Common myeloid progenitor, CD34-positive (primary cell): ENCODE measurements at regions not wholly inside any gene's neighbourhood (a gene's known extent, or its start where the extent isn't known, plus 50 kb on each side); places are given as distances from the start of the nearest gene placed in this dataset.

Experiments used
- CTCF ChIA-PET: fragments of 350-600 bp; sonication (Branson Sonifier 250); formaldehyde crosslinking; loops from one replicate; lab custom pipeline; 2021; ENCODE audit warnings: antibody characterized with exemption; lab: Charles Lee
- POLR2A ChIA-PET: fragments of 350-600 bp; sonication (Branson Sonifier 250); formaldehyde crosslinking; loops from one replicate; lab custom pipeline; 2021; ENCODE audit warnings: antibody characterized with exemption; lab: Charles Lee
- DNase-seq, 3 donors: peaks; one replicate each; pipeline versions ENCODE4 v3.0.0 to v3.0.0-alpha.2; 2013
- H3K27ac ChIP-seq, 2 experiments: 1 replicate in 1 of 2; 2 replicates in 1 of 2; pipeline ENCODE4 v1.7.0; 2013; ENCODE audit warnings: inconsistent platforms in 2 of 2, low read length in 2 of 2, mild to moderate bottlenecking in 2 of 2, low read depth in 1 of 2, moderate library complexity in 1 of 2; ENCODE audit not compliant: severe bottlenecking in 2 of 2, insufficient read depth in 1 of 2, poor library complexity in 1 of 2
- H3K27me3 ChIP-seq, 5 experiments: replicated peaks in 2 of 5; 1 replicate in 3 of 5; 2 replicates in 2 of 5; pipeline versions ENCODE4 v1.6.1 to v1.7.0; 2013; ENCODE audit warnings: low read length in 4 of 5, mild to moderate bottlenecking in 2 of 5, moderate library complexity in 2 of 5, inconsistent platforms in 1 of 5; ENCODE audit not compliant: insufficient read depth in 5 of 5, control insufficient read depth in 4 of 5
- H3K36me3 ChIP-seq, 4 experiments: 1 replicate in 2 of 4; 2 replicates in 2 of 4; pipeline versions ENCODE4 v1.6.1 to v1.7.0; 2013; ENCODE audit warnings: low read length in 3 of 4, control low read depth in 1 of 4, mild to moderate bottlenecking in 1 of 4; ENCODE audit not compliant: control insufficient read depth in 4 of 4, insufficient read depth in 4 of 4
- H3K4me1 ChIP-seq, 4 experiments: 1 replicate in 3 of 4; 2 replicates in 1 of 4; pipeline versions ENCODE4 v1.6.1 to v1.7.1; 2013; ENCODE audit warnings: low read length in 3 of 4, mild to moderate bottlenecking in 3 of 4, control low read depth in 1 of 4, inconsistent platforms in 1 of 4, moderate library complexity in 1 of 4; ENCODE audit not compliant: control insufficient read depth in 4 of 4, insufficient read depth in 4 of 4; ENCODE audit errors: control extremely low read depth in 1 of 4
- H3K4me3 ChIP-seq, 7 experiments: 1 replicate in 4 of 7; 2 replicates in 3 of 7; pipeline versions ENCODE4 v1.5.1 to v1.7.0; 2013; ENCODE audit warnings: mild to moderate bottlenecking in 7 of 7, low read length in 6 of 7, moderate library complexity in 6 of 7, inconsistent platforms in 2 of 7, low read depth in 2 of 7, control low read depth in 1 of 7; ENCODE audit not compliant: insufficient read depth in 4 of 7, control insufficient read depth in 1 of 7; ENCODE audit errors: extremely low read depth in 1 of 7
- H3K9me3 ChIP-seq, 5 experiments: 1 replicate in 4 of 5; 2 replicates in 1 of 5; pipeline versions ENCODE4 v1.6.1 to v1.7.1; 2013; ENCODE audit warnings: low read length in 4 of 5, mild to moderate bottlenecking in 2 of 5, inconsistent platforms in 1 of 5, low read depth in 1 of 5, moderate library complexity in 1 of 5; ENCODE audit not compliant: control insufficient read depth in 4 of 5, insufficient read depth in 2 of 5; ENCODE audit errors: control extremely low read depth in 1 of 5
- WGBS: methylation state at CpG from one replicate; pipeline ENCODE4 v1.1.5; 2013; ENCODE audit not compliant: insufficient coverage; 5-methylcytosine and 5-hydroxymethylcytosine counted together

- POLR2A ChIA-PET: no interaction called here
- H3K36me3 ChIP-seq: no peaks in the 10 kb centered on the region
- peaks cover 2 to 16% (median 6%) of the 10 kb centered on the region in 4 experiments for H3K4me1 ChIP-seq
- H3K27me3 ChIP-seq: no peaks in the 10 kb centered on the region
- no peaks in the 10 kb centered on the region for H3K9me3 ChIP-seq
- H3K4me3 ChIP-seq: no peak overlapping the region
- 96% methylated on average over 13 of the region's 21 CpGs for WGBS
- no peak for DNase-seq
- no peak overlapping the region for H3K27ac ChIP-seq
- CTCF ChIA-PET: no interaction called here
These were observed 64.4 kb upstream of the HPGD start for GRCh38 chr4:174586651-174587050.

- peaks cover 0 to 5% (median under 1%) of the 10 kb centered on the region in 4 experiments for H3K4me1 ChIP-seq
These were observed 60.8 kb upstream of the HPGD start for GRCh38 chr4:174583056-174583455.

GRCh38 chr4:174582463-174582862, 60.2 kb upstream of the HPGD start:
- Histone ChIP-seq H3K4me3 (no peak overlapping the region), H3K4me1 (peaks cover 0 to 7% (median under 1%) of the 10 kb centered on the region in 4 experiments), H3K36me3 (no peaks in the 10 kb centered on the region), H3K27me3 (no peaks in the 10 kb centered on the region), H3K27ac (no peak overlapping the region), H3K9me3 (no peaks in the 10 kb centered on the region)
- ChIA-PET CTCF (no interaction called here), POLR2A (no interaction called here)
- WGBS: 100% methylated on average over 3 of the region's 5 CpGs
- DNase-seq: no peak

More at GRCh38 chr4:174583056-174583455, 60.8 kb upstream of the HPGD start:
- H3K9me3 ChIP-seq: no peaks in the 10 kb centered on the region
- H3K36me3 ChIP-seq: no peaks in the 10 kb centered on the region
- WGBS: 100% methylated on average over 3 of the region's 3 CpGs
- no peak overlapping the region for H3K4me3 ChIP-seq
- H3K27ac ChIP-seq: no peak overlapping the region
- H3K27me3 ChIP-seq: no peaks in the 10 kb centered on the region
- ChIA-PET CTCF (no interaction called here), POLR2A (no interaction called here)
- no peak for DNase-seq

DNA sequence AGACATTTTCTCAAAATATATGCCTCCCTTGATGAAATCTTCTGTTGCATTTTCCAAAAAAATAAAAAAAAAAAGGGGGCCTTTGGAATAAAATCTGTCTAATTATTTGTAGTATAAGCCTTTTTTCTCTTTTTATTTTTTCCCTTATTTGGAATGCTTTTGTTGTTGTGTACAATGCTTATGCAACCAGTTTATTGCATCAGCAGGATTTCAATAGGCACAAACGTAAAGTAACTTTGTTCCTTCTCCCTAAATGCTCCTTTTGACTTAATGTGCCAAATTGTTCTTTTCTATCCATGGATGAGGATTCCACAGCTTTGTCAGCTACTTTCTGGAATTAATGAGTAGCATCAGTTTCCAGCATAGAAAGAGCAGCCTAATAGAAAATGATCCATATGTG, 59.6 kb upstream of the HPGD start:
- Histone ChIP-seq H3K4me3 (no peak overlapping the region), H3K36me3 (no peaks in the 10 kb centered on the region), H3K4me1 (peaks cover 0 to 7% (median under 1%) of the 10 kb centered on the region in 4 experiments), H3K9me3 (no peaks in the 10 kb centered on the region), H3K27me3 (no peaks in the 10 kb centered on the region), H3K27ac (no peak overlapping the region)
- ChIA-PET POLR2A (no interaction called here), CTCF (no interaction called here)
- DNase-seq: no peak
- WGBS: 100% methylated on average over 1 of the region's 1 CpG

DNA sequence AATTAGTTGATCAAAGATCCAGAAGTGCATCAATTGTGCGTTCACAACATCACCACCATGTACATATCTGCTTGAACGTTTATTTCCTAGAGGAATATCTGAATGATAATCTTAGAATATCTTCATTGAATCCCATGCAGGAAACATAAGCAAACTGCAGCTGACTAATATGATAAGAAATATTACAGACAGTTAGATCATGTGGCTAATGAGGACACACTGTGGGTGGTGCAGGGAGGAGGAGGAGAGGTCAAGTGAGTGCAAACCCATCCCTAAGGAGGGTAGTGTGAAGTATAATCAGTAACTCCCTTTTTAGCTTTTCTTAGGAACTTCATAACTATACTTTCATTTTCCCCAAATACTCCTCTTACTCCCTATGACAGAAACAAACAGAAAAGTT, 58.3 kb upstream of the HPGD start:
- no peak overlapping the region for H3K27ac ChIP-seq
- DNase-seq: no peak
- no peaks in the 10 kb centered on the region for H3K36me3 ChIP-seq
- ChIA-PET CTCF (interaction anchor here (0.7 kb wide), 1 partner anchor 10 kb away, joined by 3 read pairs; no protein-coding TSS in a partner anchor), POLR2A (no interaction called here)
- peaks cover 0 to 7% (median under 1%) of the 10 kb centered on the region in 4 experiments for H3K4me1 ChIP-seq
- H3K9me3 ChIP-seq: no peaks in the 10 kb centered on the region
- no CpG with 5 or more reads among the region's 2 CpGs for WGBS
- H3K27me3 ChIP-seq: no peaks in the 10 kb centered on the region
- no peak overlapping the region for H3K4me3 ChIP-seq

GRCh38 chr4:174579421-174579820, 57.1 kb upstream of the HPGD start:
- H3K4me3 ChIP-seq: no peak overlapping the region
- H3K4me1 ChIP-seq: peaks cover 0 to 7% (median under 1%) of the 10 kb centered on the region in 4 experiments
- H3K9me3 ChIP-seq: no peaks in the 10 kb centered on the region
- H3K36me3 ChIP-seq: no peaks in the 10 kb centered on the region
- no peak overlapping the region for H3K27ac ChIP-seq
- H3K27me3 ChIP-seq: no peaks in the 10 kb centered on the region
- POLR2A ChIA-PET: no interaction called here
- 96% methylated on average over 2 of the region's 3 CpGs for WGBS
- DNase-seq: no peak
- CTCF ChIA-PET: no interaction called here

DNA sequence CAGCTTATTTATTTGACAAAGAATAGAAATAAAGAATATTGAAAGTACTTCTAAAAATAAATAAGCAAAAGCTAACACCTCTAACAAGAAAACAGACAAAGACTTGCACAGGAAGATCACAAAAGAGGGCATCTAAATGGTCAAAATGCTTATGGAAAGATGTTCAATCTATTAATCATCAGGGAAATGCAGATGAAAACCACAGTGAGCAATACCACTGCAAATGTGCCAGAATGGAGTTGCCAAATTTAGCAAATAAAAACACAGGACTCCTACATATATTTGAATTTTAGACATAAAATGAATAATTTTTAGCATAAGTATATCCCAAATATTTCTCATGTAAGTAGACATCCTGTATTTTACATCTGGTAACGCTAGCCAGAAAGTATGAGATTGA, 56.1 kb upstream of the HPGD start:
- no peaks in the 10 kb centered on the region for H3K27me3 ChIP-seq
- peaks cover 0 to 7% (median under 1%) of the 10 kb centered on the region in 4 experiments for H3K4me1 ChIP-seq
- H3K4me3 ChIP-seq: no peak overlapping the region
- H3K27ac ChIP-seq: no peak overlapping the region
- ChIA-PET CTCF (no interaction called here), POLR2A (no interaction called here)
- DNase-seq: no peak
- H3K9me3 ChIP-seq: no peaks in the 10 kb centered on the region
- no peaks in the 10 kb centered on the region for H3K36me3 ChIP-seq
- 100% methylated on average over 1 of the region's 1 CpG for WGBS
